ENCODE measurements at regions not wholly inside any gene's neighbourhood (a gene's known extent, or its start where the extent isn't known, plus 50 kb on each side); places are given as distances from the start of the nearest gene placed in this dataset.
"Not testable (repeated sequence)": the region's sequence is repeated elsewhere in the genome, so short reads cannot be mapped to it uniquely, and the experiment has no call there.

- no peaks in the 10 kb centered on the region for H3K4me1 ChIP-seq (ENCODE audit: insufficient read depth, low read length)
- Mint-ChIP-seq H3K4me3 (ENCODE audit: unreplicated experiment) (no peak overlapping the region), H3K4me1 (ENCODE audit: low read depth, unreplicated experiment) (no peaks in the 10 kb centered on the region), H3K27me3 (ENCODE audit: low read depth, unreplicated experiment) (no peaks in the 10 kb centered on the region), H3K36me3 (ENCODE audit: low read depth, unreplicated experiment) (no peaks in the 10 kb centered on the region), H3K27ac (ENCODE audit: unreplicated experiment) (no peak overlapping the region), H3K9me3 (ENCODE audit: unreplicated experiment) (peaks cover 15% of the 10 kb centered on the region)
- FAIRE-seq, result no peak
- no peak overlapping the region for H3K9ac ChIP-seq (ENCODE audit: low read length)
- no peaks in the 10 kb centered on the region for H4K20me1 ChIP-seq (ENCODE audit: insufficient read depth, low read length)
- H3K4me2 ChIP-seq (ENCODE audit: low read length), result no peak overlapping the region
- TF ChIP-seq, protein P1, sequence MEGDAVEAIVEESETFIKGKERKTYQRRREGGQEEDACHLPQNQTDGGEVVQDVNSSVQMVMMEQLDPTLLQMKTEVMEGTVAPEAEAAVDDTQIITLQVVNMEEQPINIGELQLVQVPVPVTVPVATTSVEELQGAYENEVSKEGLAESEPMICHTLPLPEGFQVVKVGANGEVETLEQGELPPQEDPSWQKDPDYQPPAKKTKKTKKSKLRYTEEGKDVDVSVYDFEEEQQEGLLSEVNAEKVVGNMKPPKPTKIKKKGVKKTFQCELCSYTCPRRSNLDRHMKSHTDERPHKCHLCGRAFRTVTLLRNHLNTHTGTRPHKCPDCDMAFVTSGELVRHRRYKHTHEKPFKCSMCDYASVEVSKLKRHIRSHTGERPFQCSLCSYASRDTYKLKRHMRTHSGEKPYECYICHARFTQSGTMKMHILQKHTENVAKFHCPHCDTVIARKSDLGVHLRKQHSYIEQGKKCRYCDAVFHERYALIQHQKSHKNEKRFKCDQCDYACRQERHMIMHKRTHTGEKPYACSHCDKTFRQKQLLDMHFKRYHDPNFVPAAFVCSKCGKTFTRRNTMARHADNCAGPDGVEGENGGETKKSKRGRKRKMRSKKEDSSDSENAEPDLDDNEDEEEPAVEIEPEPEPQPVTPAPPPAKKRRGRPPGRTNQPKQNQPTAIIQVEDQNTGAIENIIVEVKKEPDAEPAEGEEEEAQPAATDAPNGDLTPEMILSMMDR (IDR thresholded peaks at IDR 0.05; ENCODE audit: insufficient read depth, low read depth, low read length), result no peak
- TF ChIP-seq EZH2 (IDR thresholded peaks at IDR 0.05; ENCODE audit: insufficient read depth, low read length), result no peak
- no peaks in the 10 kb centered on the region for H3K27me3 ChIP-seq (ENCODE audit: insufficient read depth, low read length)
- DNase-seq (ENCODE audit: low read depth), result no peak
- no peaks in the 10 kb centered on the region for H3K36me3 ChIP-seq (ENCODE audit: insufficient read depth, low read length)
- H3K27ac ChIP-seq (ENCODE audit: low read depth, low read length), result no peak overlapping the region
- H3K4me3 ChIP-seq (ENCODE audit: insufficient read depth, low read depth, low read length), result no peak overlapping the region
- H3K9me3 ChIP-seq (ENCODE audit: insufficient read depth, low read depth, low read length), result no peaks in the 10 kb centered on the region
- no peak overlapping the region for H2AFZ ChIP-seq (ENCODE audit: low read depth, low read length)
- no peaks in the 10 kb centered on the region for H3K79me2 ChIP-seq (ENCODE audit: insufficient read depth, low read length)
Observed at GRCh38 chr20:26324177-26324576, 627.5 kb upstream of the ZNF337 start.

DNA sequence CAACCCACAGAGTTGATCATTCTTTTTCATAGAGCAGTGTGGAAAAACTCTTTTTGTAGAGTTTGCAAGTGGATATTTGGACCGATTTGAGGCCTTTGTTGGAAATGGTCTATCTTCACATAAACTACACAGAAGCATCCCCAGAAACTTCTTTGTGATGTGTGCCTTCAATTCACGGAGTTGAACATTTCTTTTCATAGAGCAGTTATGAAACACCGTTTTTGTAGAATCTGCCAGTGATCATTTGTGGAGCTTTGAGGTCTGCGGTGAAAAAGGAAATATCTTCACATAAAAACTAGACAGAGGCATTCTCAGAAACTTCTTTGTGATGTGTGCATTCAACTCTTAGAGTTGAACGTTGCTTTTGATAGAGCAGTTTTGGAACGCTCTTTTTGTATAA lies 618.4 kb upstream of the ZNF337 start:
- Mint-ChIP-seq H3K4me1 (ENCODE audit: low read depth, unreplicated experiment) (no peaks in the 10 kb centered on the region), H3K4me3 (ENCODE audit: unreplicated experiment) (no peak overlapping the region), H3K27ac (ENCODE audit: unreplicated experiment) (no peak overlapping the region), H3K36me3 (ENCODE audit: low read depth, unreplicated experiment) (peaks cover 2% of the 10 kb centered on the region), H3K9me3 (ENCODE audit: unreplicated experiment) (peaks cover 16% of the 10 kb centered on the region), H3K27me3 (ENCODE audit: low read depth, unreplicated experiment) (no peaks in the 10 kb centered on the region)
- Histone ChIP-seq H2AFZ (ENCODE audit: low read depth, low read length) (no peak overlapping the region), H3K4me3 (ENCODE audit: insufficient read depth, low read depth, low read length) (no peak overlapping the region), H3K27ac (ENCODE audit: low read depth, low read length) (no peak overlapping the region), H3K36me3 (ENCODE audit: insufficient read depth, low read length) (no peaks in the 10 kb centered on the region), H3K27me3 (ENCODE audit: insufficient read depth, low read length) (no peaks in the 10 kb centered on the region), H4K20me1 (ENCODE audit: insufficient read depth, low read length) (no peaks in the 10 kb centered on the region), H3K9me3 (ENCODE audit: insufficient read depth, low read depth, low read length) (no peaks in the 10 kb centered on the region), H3K9ac (ENCODE audit: low read length) (no peak overlapping the region), H3K4me2 (ENCODE audit: low read length) (no peak overlapping the region), H3K79me2 (ENCODE audit: insufficient read depth, low read length) (no peaks in the 10 kb centered on the region), H3K4me1 (ENCODE audit: insufficient read depth, low read length) (no peaks in the 10 kb centered on the region)
- TF ChIP-seq, protein P1 (IDR thresholded peaks at IDR 0.05; ENCODE audit: insufficient read depth, low read depth, low read length), result no peak
- TF ChIP-seq EZH2 (IDR thresholded peaks at IDR 0.05; ENCODE audit: insufficient read depth, low read length), result no peak
- DNase-seq (ENCODE audit: low read depth) (no peak), FAIRE-seq (no peak)

DNA sequence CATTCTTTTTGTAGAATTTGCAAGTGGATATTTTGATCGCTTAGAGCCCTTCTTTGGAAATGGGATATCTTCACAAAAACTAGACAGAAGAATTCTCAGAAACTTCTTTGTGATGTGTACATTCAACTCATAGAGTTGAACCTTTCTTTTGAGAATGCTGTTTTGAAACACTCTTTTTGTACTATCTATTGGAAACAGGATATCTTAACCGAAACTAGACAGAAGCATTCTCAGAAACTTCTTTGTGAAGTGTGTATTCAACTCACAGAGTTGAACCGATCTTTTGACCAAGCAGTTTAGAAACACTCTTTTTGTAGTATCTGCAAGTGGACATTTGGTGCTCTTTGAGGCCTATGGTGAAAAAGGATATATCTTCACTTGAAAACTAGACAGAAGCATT lies 613.1 kb upstream of the ZNF337 start:
- H3K27ac ChIP-seq (ENCODE audit: low read depth, low read length); H3K9me3 ChIP-seq (ENCODE audit: insufficient read depth, low read depth, low read length); H3K4me3 ChIP-seq (ENCODE audit: insufficient read depth, low read depth, low read length); FAIRE-seq; H3K9ac ChIP-seq (ENCODE audit: low read length); H3K4me3 Mint-ChIP-seq (ENCODE audit: unreplicated experiment); H3K4me1 ChIP-seq (ENCODE audit: insufficient read depth, low read length); H3K4me2 ChIP-seq (ENCODE audit: low read length); H3K27me3 Mint-ChIP-seq (ENCODE audit: low read depth, unreplicated experiment); H3K27ac Mint-ChIP-seq (ENCODE audit: unreplicated experiment); H3K27me3 ChIP-seq (ENCODE audit: insufficient read depth, low read length); H3K36me3 ChIP-seq (ENCODE audit: insufficient read depth, low read length); DNase-seq (ENCODE audit: low read depth); H4K20me1 ChIP-seq (ENCODE audit: insufficient read depth, low read length); H2AFZ ChIP-seq (ENCODE audit: low read depth, low read length); H3K4me1 Mint-ChIP-seq (ENCODE audit: low read depth, unreplicated experiment); H3K36me3 Mint-ChIP-seq (ENCODE audit: low read depth, unreplicated experiment); H3K79me2 ChIP-seq (ENCODE audit: insufficient read depth, low read length): not testable (repeated sequence)
- peaks cover 14% of the 10 kb centered on the region for H3K9me3 Mint-ChIP-seq (ENCODE audit: unreplicated experiment)
